ENCODE measurements at regions not wholly inside any gene's neighbourhood (a gene's known extent, or its start where the extent isn't known, plus 50 kb on each side); places are given as distances from the start of the nearest gene placed in this dataset.

GRCh38 chr19:28964500-28964899, 248.5 kb downstream of the UQCRFS1 start:
- no peak for TF ChIP-seq POLR2A (IDR thresholded peaks at IDR 0.05)
- no peak for TF ChIP-seq CTCF (IDR thresholded peaks at IDR 0.05)
